Jurkat, Clone E6-1 (cell line): ENCODE measurements at regions not wholly inside any gene's neighbourhood (a gene's known extent, or its start where the extent isn't known, plus 50 kb on each side); places are given as distances from the start of the nearest gene placed in this dataset.
A peak's percentile ranks its signal among the peaks of the same experiment; 100 is the strongest.

Source experiments
- DNase-seq: peaks from one replicate; pipeline ENCODE4 v3.0.0-alpha.2; 2011; ENCODE audit warnings: low read depth, low spot score
- H3K4me3 ChIP-seq: 2 replicates; pipeline ENCODE4 v1.5.1; 2011; ENCODE audit warnings: mild to moderate bottlenecking, low read length, control low read depth, moderate library complexity

- no peak overlapping the region for H3K4me3 ChIP-seq
- DNase-seq: no peak
Measured at GRCh38 chr5:167243463-167243862, 1048.0 kb upstream of the WWC1 start.

DNA sequence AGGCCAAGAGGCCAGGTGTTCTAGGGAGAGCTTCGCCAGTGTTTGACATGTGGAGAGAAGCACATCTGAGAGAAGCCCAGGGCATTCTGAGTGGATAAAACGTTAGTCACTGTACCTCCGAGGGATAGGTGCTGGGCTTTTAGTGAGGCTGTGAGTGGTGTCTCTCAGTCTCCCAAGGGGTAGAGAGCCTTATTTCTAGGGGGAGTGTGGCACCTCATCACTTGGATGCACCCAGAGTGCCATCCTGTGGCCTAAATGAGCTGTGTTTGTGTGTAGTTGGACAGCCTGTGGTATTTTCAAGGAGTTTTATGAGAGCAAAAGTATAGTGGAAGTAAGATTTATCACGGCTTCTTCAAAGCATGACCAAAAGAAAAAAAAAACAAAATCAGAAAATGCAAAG lies 1046.9 kb upstream of the WWC1 start:
- no peak overlapping the region for H3K4me3 ChIP-seq
- no peak for DNase-seq

GRCh38 chr5:167245868-167246267 lies 1045.6 kb upstream of the WWC1 start:
- DNase-seq: no peak

DNA sequence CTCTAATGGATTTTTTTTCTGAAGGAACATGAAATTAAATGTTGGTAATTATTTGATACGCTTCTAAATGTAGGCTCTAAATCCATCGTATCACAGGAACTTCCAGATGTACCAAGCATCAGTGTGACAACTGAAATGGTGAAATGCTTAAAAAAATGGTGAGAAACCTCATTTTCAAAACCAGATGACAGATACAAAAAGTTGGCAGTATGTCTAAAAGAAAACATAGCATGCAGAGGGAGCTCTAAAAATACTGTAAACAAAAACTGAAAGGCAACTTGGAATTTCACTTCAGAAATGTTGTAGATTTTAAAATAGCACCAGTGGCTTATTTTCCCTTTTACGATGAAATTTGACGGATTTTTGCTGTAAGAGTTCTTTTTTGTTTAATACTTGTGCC lies 1043.6 kb upstream of the WWC1 start:
- no peak overlapping the region for H3K4me3 ChIP-seq
- no peak for DNase-seq

More at GRCh38 chr5:167245868-167246267, 1045.6 kb upstream of the WWC1 start:
- H3K4me3 ChIP-seq: no peak overlapping the region

- H3K4me3 ChIP-seq: no peak overlapping the region
- DNase-seq: no peak
Measured at GRCh38 chr5:167248257-167248656, 1043.2 kb upstream of the WWC1 start.

GRCh38 chr5:167250996-167251395 lies 1040.4 kb upstream of the WWC1 start:
- DNase-seq: no peak
- H3K4me3 ChIP-seq: no peak overlapping the region

DNA sequence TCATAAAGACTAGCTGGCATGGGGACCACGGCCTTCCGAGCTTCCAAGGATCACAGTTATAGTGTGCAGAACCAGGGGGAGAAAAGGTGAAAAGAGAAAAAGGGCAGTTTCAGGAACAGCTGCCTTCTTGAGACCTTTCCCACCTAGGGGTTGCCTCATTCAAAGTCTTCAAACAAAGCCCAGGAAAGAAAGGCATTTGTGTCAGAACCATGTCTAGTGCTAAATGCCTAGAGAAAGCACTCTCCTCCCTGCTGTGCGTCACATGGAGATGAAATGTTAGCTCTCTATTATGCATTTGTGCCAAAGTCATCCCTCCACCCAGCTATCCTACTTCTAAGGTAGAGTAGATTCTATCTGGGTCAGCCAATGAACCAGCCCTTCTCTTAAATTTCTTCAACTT lies 1037.3 kb upstream of the WWC1 start:
- no peak for DNase-seq
- no peak overlapping the region for H3K4me3 ChIP-seq

- no peak for DNase-seq
- no peak overlapping the region for H3K4me3 ChIP-seq
Measured at GRCh38 chr5:167255926-167256325, 1035.5 kb upstream of the WWC1 start.

- DNase-seq: no peak
- H3K4me3 ChIP-seq: no peak overlapping the region
Measured at GRCh38 chr5:167259806-167260205, 1031.6 kb upstream of the WWC1 start.

DNA sequence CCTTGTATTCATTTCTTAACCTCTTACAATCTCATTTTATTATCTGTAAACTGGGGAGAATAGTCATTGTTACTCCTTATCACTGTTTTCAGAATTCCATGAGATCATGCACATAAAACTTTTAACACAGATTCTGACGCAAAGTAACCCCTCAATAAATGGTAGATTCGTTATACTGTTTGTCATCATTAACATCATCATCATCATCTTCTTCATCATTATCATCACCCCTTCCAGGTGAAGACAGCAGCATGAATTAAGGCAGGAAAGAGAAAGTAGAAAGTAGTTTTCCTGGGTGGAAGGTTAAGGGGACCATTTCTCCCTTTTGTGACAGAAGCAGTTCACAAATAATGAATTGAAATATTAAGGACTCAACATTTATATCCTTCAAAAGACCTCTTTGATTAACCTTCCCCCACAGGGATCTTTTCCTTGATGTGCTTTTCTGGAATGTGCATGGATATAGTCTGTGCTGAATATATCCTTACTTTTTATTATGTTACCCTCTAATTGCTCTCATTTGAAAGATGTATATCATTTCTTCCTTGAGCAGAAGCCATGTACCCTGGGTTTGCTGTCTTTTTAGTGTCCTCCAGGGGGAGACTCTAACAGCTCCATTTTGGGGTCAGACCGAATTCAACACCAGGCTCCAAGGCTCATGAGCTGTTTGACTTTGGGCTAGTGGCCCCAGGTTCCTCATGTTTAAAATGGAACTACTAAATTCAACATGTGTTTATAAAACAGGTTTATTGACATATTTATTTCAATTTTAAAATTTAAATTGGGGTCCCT lies 1029.9 kb upstream of the WWC1 start:
- peak; percentile 17 for DNase-seq
- H3K4me3 ChIP-seq: no peak overlapping the region

- DNase-seq: no peak
- H3K4me3 ChIP-seq: no peak overlapping the region
Measured at GRCh38 chr5:167263185-167263584, 1028.3 kb upstream of the WWC1 start.

- no peak for DNase-seq
- H3K4me3 ChIP-seq: no peak overlapping the region
Measured at GRCh38 chr5:167264348-167264747, 1027.1 kb upstream of the WWC1 start.

GRCh38 chr5:167268337-167268736 lies 1023.1 kb upstream of the WWC1 start:
- no peak overlapping the region for H3K4me3 ChIP-seq
- DNase-seq: no peak

- no peak overlapping the region for H3K4me3 ChIP-seq
- DNase-seq: no peak
Measured at GRCh38 chr5:167269146-167269545, 1022.3 kb upstream of the WWC1 start.

DNA sequence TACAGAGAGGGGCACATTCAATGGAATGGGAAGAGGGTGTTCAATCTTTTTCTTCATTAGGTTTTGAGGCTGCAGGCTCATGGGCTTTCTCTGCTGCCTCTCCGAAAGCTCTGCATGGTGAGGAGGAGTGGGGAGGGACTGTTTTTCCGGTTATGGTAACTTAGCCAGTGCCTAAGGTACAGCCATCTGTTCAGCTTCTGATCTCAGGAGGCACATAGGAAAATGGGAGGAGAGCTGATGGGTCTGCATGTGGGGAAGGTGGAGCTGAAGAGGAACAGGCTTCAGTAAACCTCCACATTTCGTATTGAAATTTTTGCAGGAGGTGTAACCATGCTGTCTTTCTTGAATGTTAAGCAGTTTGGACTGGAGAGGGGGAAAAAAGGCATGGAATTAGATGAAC lies 1020.4 kb upstream of the WWC1 start:
- no peak overlapping the region for H3K4me3 ChIP-seq
- DNase-seq: no peak

DNA sequence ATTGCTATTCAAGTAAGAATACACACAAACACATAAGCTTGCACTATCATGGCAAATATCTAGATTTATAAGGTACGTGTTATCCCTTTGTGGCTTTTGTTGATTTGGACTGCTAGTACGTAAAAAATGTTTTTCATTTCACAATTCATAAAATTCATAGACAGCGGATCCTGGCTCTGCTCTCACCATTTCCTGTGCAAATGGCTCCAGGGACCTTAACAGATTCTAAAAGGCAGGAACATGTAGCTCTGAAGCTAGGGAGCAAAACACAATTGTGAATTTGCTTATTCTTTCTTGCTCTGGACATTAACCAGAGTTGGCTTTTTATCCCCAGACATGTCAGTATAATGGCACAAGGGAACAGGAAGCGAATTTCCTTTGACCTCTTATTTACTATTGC lies 1019.9 kb upstream of the WWC1 start:
- no peak overlapping the region for H3K4me3 ChIP-seq
- no peak for DNase-seq

GRCh38 chr5:167280111-167280510 lies 1011.3 kb upstream of the WWC1 start:
- DNase-seq: no peak

GRCh38 chr5:167281925-167282324 lies 1009.5 kb upstream of the WWC1 start:
- no peak overlapping the region for H3K4me3 ChIP-seq

More at GRCh38 chr5:167280111-167280510, 1011.3 kb upstream of the WWC1 start:
- H3K4me3 ChIP-seq: no peak overlapping the region

DNA sequence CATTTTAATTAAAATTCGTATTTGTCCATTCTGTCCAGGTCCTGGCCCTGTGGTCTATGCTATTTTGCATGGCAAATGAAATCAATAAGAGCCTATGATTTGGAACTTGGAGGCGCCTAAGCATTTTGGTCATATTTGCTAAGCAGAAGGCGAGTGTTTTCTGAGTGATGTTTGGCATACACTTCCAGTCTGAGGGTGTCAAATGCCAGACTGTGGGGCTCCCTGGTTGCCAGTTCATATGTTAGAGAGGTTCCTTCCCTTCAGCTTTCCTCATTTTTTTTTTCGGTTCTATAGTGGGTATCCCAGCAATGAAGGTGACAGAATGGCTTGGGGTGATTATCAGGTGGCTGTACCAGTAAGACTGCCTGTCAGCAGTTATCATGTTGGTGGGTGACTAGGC lies 1007.8 kb upstream of the WWC1 start:
- H3K4me3 ChIP-seq: no peak overlapping the region
- DNase-seq: no peak

More at GRCh38 chr5:167281925-167282324, 1009.5 kb upstream of the WWC1 start:
- no peak for DNase-seq

DNA sequence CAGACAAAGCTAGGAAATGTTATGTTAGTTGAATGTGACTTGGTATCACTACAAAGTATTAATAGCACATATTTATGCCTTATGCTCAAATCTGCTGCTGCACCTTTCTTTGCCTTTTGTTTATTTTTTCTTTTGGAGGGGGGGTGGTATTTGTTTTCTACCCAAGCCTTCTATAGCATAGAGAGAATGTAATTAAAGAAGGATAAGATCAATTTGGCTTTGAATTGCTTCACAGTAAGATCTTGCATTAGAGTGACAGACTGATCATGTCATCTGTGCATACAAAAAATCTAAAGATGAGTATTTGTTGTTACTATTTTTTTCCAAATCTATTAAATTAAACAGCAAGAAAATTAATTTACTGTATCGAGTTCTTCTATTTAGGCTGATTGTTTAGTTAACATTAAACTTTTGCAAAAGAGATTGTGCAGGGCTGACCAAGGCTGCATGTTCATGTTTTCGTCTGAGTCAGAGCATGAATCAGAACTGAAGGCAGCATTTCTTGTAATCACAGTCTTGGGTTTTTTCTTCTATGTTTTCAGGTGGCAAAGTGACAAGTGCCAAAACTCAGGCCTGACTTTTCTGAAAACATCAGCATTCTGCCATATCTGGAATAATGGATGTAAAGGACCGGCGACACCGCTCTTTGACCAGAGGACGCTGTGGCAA lies 1007.1 kb upstream of the WWC1 start:
- no peak for DNase-seq

DNA sequence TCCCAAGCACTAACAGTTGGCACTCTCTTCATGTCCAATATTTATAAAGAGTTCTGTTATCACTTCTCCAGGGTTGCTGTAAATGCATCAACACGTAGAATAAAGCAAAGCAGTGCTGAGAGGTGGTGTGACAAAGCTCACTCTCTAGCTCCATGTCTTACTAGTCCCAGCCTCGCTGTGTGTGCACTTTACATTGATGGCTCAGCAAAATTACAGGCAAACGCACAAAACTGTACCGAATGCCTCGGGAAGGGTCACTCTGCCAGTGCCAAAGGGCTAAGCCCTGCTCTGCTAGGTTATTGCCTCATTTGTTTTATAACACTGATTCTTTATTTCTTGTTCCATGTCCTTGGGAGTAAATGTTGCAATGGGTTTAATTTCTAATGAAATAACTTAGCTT lies 1005.9 kb upstream of the WWC1 start:
- DNase-seq: no peak
- H3K4me3 ChIP-seq: no peak overlapping the region

More for the DNA sequence above, 1007.1 kb upstream of the WWC1 start:
- no peak overlapping the region for H3K4me3 ChIP-seq
